ENCODE measurements at regions not wholly inside any gene's neighbourhood (a gene's known extent, or its start where the extent isn't known, plus 50 kb on each side); places are given as distances from the start of the nearest gene placed in this dataset.

DNA sequence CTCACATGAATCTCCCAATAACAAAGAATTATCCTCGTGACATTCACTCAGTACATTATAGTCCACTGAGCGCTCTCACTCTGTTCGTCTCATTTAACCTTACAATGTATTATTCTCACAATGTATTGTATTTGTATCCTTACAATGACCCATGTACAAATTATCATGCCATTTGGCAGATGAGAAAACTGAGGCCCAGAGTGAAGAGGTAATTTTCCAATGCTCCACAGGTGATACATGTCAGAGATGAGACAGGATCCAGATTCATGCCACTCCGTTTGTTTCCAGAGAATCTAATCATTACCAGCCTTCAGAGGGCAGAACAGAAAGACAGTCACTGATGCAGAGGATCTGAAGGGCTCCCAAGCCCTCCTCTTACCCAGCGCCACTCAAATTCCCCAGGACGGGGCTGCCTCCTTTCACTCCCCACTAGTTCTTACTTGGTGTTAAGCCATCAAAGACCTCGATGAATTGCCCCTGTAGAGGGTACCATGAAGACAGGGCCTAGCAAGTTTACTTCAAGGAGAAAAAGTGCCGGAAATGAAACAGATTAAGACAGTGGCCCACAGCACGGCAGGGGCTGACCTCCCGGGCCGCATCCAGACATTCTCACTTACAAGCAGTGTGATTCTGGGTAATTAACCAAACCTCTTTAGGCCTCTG lies 98.4 kb upstream of the MBOAT2 start:
- no peak for TF ChIP-seq CTCF (conservative IDR thresholded peaks at IDR 0.05 in 1 of 2, IDR thresholded peaks at IDR 0.05 in 1 of 2; ENCODE audit: low read depth in 1 of 2, low read length in 2 of 2)
- no peak for TF ChIP-seq EZH2 (IDR thresholded peaks at IDR 0.05; ENCODE audit: low read length, missing control alignments)
- Histone ChIP-seq H3K79me2 (ENCODE audit: control insufficient read depth, insufficient read depth, low read length) (no peaks in the 10 kb centered on the region), H3K27me3 (ENCODE audit: control insufficient read depth, insufficient read depth, low read length) (no peaks in the 10 kb centered on the region), H2AFZ (ENCODE audit: low read length) (no peak overlapping the region), H3K4me3 (replicated peaks in 1 of 4; ENCODE audit: control extremely low read depth in 1 of 4, insufficient read depth in 1 of 4, low read depth in 3 of 4, low read length in 4 of 4) (no peak overlapping the region), H3K9ac (ENCODE audit: insufficient read depth, low read length) (no peak overlapping the region), H3K27ac (ENCODE audit: insufficient read depth, low read length) (no peak overlapping the region), H3K9me3 (ENCODE audit: control insufficient read depth, insufficient read depth, low read depth, low read length) (no peaks in the 10 kb centered on the region), H4K20me1 (ENCODE audit: control insufficient read depth, extremely low read depth, insufficient read depth, low read length) (no peaks in the 10 kb centered on the region), H3K4me1 (ENCODE audit: control insufficient read depth, extremely low read depth, insufficient read depth, low read length) (peaks cover 18% of the 10 kb centered on the region), H3K4me2 (ENCODE audit: extremely low read depth, insufficient read depth, low read length) (no peak overlapping the region), H3K36me3 (ENCODE audit: control insufficient read depth, insufficient read depth, low read length) (no peaks in the 10 kb centered on the region)
- no peak for DNase-seq (ENCODE audit: low read depth in 2 of 2)

DNA sequence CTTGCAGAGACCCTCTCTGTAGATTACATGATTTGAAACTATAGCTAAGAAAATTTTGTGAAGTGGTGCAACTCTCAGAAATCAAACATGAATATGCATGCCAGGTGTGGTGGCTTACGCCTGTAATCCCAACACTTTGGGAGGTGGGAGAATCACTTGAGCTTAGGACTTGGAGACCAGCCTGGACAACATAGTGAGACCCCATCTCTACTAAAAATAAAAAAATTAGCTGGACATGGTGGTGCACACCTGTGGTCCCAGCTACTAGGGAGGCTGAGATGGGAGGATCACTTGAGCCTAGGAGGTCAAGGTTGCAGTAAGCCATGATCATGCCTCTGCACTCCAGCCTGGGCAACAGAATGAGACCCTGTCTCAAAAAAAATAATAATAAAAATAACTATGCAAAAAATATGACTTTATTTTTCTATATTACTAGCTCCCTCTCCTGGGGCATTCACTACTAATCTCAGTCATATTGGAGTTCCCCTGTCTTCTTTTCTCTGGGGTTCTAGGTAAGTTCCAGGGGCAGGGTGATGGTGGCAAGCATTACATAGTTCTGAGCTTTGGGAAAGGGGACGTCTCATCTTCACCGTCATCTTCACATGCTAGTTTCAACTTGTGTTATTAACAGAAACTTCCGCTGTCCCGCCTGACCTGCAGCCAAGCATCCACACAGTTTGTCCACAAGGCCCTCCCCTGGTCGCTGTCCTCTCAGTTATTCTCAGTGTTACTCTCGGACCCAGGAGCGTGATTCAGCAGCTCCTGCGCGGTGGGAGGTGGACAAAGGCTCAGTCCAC lies 96.8 kb upstream of the MBOAT2 start:
- no peak for DNase-seq (ENCODE audit: low read depth in 2 of 2)
- Histone ChIP-seq H2AFZ (ENCODE audit: low read length) (no peak overlapping the region), H3K27me3 (ENCODE audit: control insufficient read depth, insufficient read depth, low read length) (no peaks in the 10 kb centered on the region), H3K36me3 (ENCODE audit: control insufficient read depth, insufficient read depth, low read length) (no peaks in the 10 kb centered on the region), H3K79me2 (ENCODE audit: control insufficient read depth, insufficient read depth, low read length) (no peaks in the 10 kb centered on the region), H3K4me2 (ENCODE audit: extremely low read depth, insufficient read depth, low read length) (no peak overlapping the region), H4K20me1 (ENCODE audit: control insufficient read depth, extremely low read depth, insufficient read depth, low read length) (no peaks in the 10 kb centered on the region), H3K4me1 (ENCODE audit: control insufficient read depth, extremely low read depth, insufficient read depth, low read length) (peaks cover 18% of the 10 kb centered on the region), H3K27ac (ENCODE audit: insufficient read depth, low read length) (no peak overlapping the region), H3K4me3 (replicated peaks in 1 of 4; ENCODE audit: control extremely low read depth in 1 of 4, insufficient read depth in 1 of 4, low read depth in 3 of 4, low read length in 4 of 4) (no peak overlapping the region), H3K9ac (ENCODE audit: insufficient read depth, low read length) (no peak overlapping the region), H3K9me3 (ENCODE audit: control insufficient read depth, insufficient read depth, low read depth, low read length) (no peaks in the 10 kb centered on the region)
- TF ChIP-seq EZH2 (IDR thresholded peaks at IDR 0.05; ENCODE audit: low read length, missing control alignments) (no peak), CTCF (conservative IDR thresholded peaks at IDR 0.05 in 1 of 2, IDR thresholded peaks at IDR 0.05 in 1 of 2; ENCODE audit: low read depth in 1 of 2, low read length in 2 of 2) (no peak)

DNA sequence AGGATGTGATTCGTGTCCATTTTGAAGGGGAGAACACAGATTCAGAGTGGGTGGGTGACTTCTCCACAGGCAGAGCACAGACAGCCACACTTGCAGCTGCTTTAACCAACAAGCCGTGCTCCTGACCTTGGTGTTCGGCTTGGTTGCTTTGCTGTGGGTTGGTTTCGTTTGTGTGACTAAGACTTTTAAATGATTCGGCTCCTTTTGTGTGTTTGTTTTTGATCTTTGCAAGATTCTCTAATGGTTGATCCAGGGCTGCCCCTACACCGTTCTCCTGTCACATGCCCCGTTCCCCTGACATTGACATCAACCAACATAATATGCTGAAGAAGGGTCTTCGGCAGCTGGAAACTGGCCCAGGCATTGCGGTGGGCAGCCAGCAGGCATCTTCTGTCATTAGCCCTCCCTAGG lies 95.9 kb upstream of the MBOAT2 start:
- no peak overlapping the region for H3K9ac ChIP-seq (ENCODE audit: insufficient read depth, low read length)

More for the DNA sequence above, 95.9 kb upstream of the MBOAT2 start:
- no peaks in the 10 kb centered on the region for H3K9me3 ChIP-seq (ENCODE audit: control insufficient read depth, insufficient read depth, low read depth, low read length)
- H3K27me3 ChIP-seq (ENCODE audit: control insufficient read depth, insufficient read depth, low read length), result no peaks in the 10 kb centered on the region
- no peaks in the 10 kb centered on the region for H3K36me3 ChIP-seq (ENCODE audit: control insufficient read depth, insufficient read depth, low read length)
- H3K79me2 ChIP-seq (ENCODE audit: control insufficient read depth, insufficient read depth, low read length), result no peaks in the 10 kb centered on the region
- peak overlapping the region; percentile 58 for H3K4me2 ChIP-seq (ENCODE audit: extremely low read depth, insufficient read depth, low read length)
- peak overlapping the region in 2 of 4 experiments; percentile 3 for H3K4me3 ChIP-seq (replicated peaks in 1 of 4; ENCODE audit: control extremely low read depth in 1 of 4, insufficient read depth in 1 of 4, low read depth in 3 of 4, low read length in 4 of 4)
- TF ChIP-seq CTCF (conservative IDR thresholded peaks at IDR 0.05 in 1 of 2, IDR thresholded peaks at IDR 0.05 in 1 of 2; ENCODE audit: low read depth in 1 of 2, low read length in 2 of 2) (no peak), EZH2 (IDR thresholded peaks at IDR 0.05; ENCODE audit: low read length, missing control alignments) (no peak)
- H3K4me1 ChIP-seq (ENCODE audit: control insufficient read depth, extremely low read depth, insufficient read depth, low read length), result peaks cover 18% of the 10 kb centered on the region
- H4K20me1 ChIP-seq (ENCODE audit: control insufficient read depth, extremely low read depth, insufficient read depth, low read length), result no peaks in the 10 kb centered on the region
- H2AFZ ChIP-seq (ENCODE audit: low read length), result peak overlapping the region; percentile 95
- DNase-seq (ENCODE audit: low read depth in 2 of 2), result peak; percentile 61 to 81
- H3K27ac ChIP-seq (ENCODE audit: insufficient read depth, low read length), result peak overlapping the region; percentile 55

Measured in fibroblast of lung (primary cell).